NB4 (cell line): ENCODE measurements at regions not wholly inside any gene's neighbourhood (a gene's known extent, or its start where the extent isn't known, plus 50 kb on each side); places are given as distances from the start of the nearest gene placed in this dataset.

Experiments used
- CTCF ChIP-seq: IDR thresholded peaks from one replicate; pipeline ENCODE4 v1.5.1; 2012; ENCODE audit warnings: low read depth, low read length
- POLR2A ChIP-seq: IDR thresholded peaks from 2 replicates; pipeline ENCODE4 v1.6.1; 2011; ENCODE audit warnings: mild to moderate bottlenecking; ENCODE audit not compliant: insufficient read length; ENCODE audit errors: extremely low read depth

- TF ChIP-seq POLR2A = no peak
- TF ChIP-seq CTCF = no peak
Measured at GRCh38 chr5:125011947-125012346, 265.5 kb upstream of the ZNF608 start.
